ENCODE measurements at regions not wholly inside any gene's neighbourhood (a gene's known extent, or its start where the extent isn't known, plus 50 kb on each side); places are given as distances from the start of the nearest gene placed in this dataset.

GRCh38 chr1:29687166-29687565 lies 450.8 kb downstream of the PTPRU start:
- TF ChIP-seq CTCF (IDR thresholded peaks at IDR 0.05; ENCODE audit: insufficient read depth, low read length, poor library complexity, severe bottlenecking), result no peak
- Histone ChIP-seq H3K27me3 (ENCODE audit: control insufficient read depth, insufficient read depth, low read length) (no peaks in the 10 kb centered on the region), H3K36me3 (ENCODE audit: control insufficient read depth, insufficient read depth, low read length) (no peaks in the 10 kb centered on the region), H3K4me3 (ENCODE audit: low read depth, low read length) (no peak overlapping the region)
- no peak for DNase-seq (ENCODE audit: low read depth)

- no peak for TF ChIP-seq CTCF (IDR thresholded peaks at IDR 0.05; ENCODE audit: insufficient read depth, low read length, poor library complexity, severe bottlenecking)
- DNase-seq (ENCODE audit: low read depth), result no peak
- Histone ChIP-seq H3K27me3 (ENCODE audit: control insufficient read depth, insufficient read depth, low read length) (no peaks in the 10 kb centered on the region), H3K4me3 (ENCODE audit: low read depth, low read length) (no peak overlapping the region), H3K36me3 (ENCODE audit: control insufficient read depth, insufficient read depth, low read length) (no peaks in the 10 kb centered on the region)
Measured at GRCh38 chr1:29686012-29686930, 449.9 kb downstream of the PTPRU start.

GRCh38 chr1:29685387-29685786 lies 449.1 kb downstream of the PTPRU start:
- Histone ChIP-seq H3K4me3 (ENCODE audit: low read depth, low read length) (no peak overlapping the region), H3K36me3 (ENCODE audit: control insufficient read depth, insufficient read depth, low read length) (no peaks in the 10 kb centered on the region), H3K27me3 (ENCODE audit: control insufficient read depth, insufficient read depth, low read length) (no peaks in the 10 kb centered on the region)
- no peak for DNase-seq (ENCODE audit: low read depth)
- no peak for TF ChIP-seq CTCF (IDR thresholded peaks at IDR 0.05; ENCODE audit: insufficient read depth, low read length, poor library complexity, severe bottlenecking)

GRCh38 chr1:29684141-29684540 lies 447.8 kb downstream of the PTPRU start:
- Histone ChIP-seq H3K27me3 (ENCODE audit: control insufficient read depth, insufficient read depth, low read length) (no peaks in the 10 kb centered on the region), H3K4me3 (ENCODE audit: low read depth, low read length) (no peak overlapping the region), H3K36me3 (ENCODE audit: control insufficient read depth, insufficient read depth, low read length) (no peaks in the 10 kb centered on the region)
- no peak for TF ChIP-seq CTCF (IDR thresholded peaks at IDR 0.05; ENCODE audit: insufficient read depth, low read length, poor library complexity, severe bottlenecking)
- DNase-seq (ENCODE audit: low read depth), result no peak

GRCh38 chr1:29683472-29683871 lies 447.1 kb downstream of the PTPRU start:
- Histone ChIP-seq H3K27me3 (ENCODE audit: control insufficient read depth, insufficient read depth, low read length) (no peaks in the 10 kb centered on the region), H3K4me3 (ENCODE audit: low read depth, low read length) (no peak overlapping the region), H3K36me3 (ENCODE audit: control insufficient read depth, insufficient read depth, low read length) (no peaks in the 10 kb centered on the region)
- no peak for TF ChIP-seq CTCF (IDR thresholded peaks at IDR 0.05; ENCODE audit: insufficient read depth, low read length, poor library complexity, severe bottlenecking)
- no peak for DNase-seq (ENCODE audit: low read depth)

GRCh38 chr1:29682919-29683295 lies 446.6 kb downstream of the PTPRU start:
- Histone ChIP-seq H3K4me3 (ENCODE audit: low read depth, low read length) (no peak overlapping the region), H3K36me3 (ENCODE audit: control insufficient read depth, insufficient read depth, low read length) (no peaks in the 10 kb centered on the region), H3K27me3 (ENCODE audit: control insufficient read depth, insufficient read depth, low read length) (no peaks in the 10 kb centered on the region)
- TF ChIP-seq CTCF (IDR thresholded peaks at IDR 0.05; ENCODE audit: insufficient read depth, low read length, poor library complexity, severe bottlenecking), result no peak
- no peak for DNase-seq (ENCODE audit: low read depth)

Measured in kidney epithelial cell (primary cell).